OCI-LY1 (cell line): ENCODE measurements at regions not wholly inside any gene's neighbourhood (a gene's known extent, or its start where the extent isn't known, plus 50 kb on each side); places are given as distances from the start of the nearest gene placed in this dataset.

Source experiments
- H2AFZ ChIP-seq: fragments of 200-600 bp; sonication (generic), shearing (Covaris generic); 2 replicates; pipeline ENCODE4 v1.6.0; 2014; ENCODE audit warnings: antibody characterized with exemption, mild to moderate bottlenecking, low read length
- H3F3A ChIP-seq: fragments of 200-600 bp; sonication (generic), shearing (Covaris generic); 2 replicates; pipeline ENCODE4 v1.6.0; 2014; ENCODE audit warnings: mild to moderate bottlenecking, antibody characterized with exemption, low read length, moderate library complexity; ENCODE audit not compliant: insufficient read depth
- H3K27ac ChIP-seq: fragments of 200-600 bp; sonication (generic); 2 replicates; pipeline ENCODE4 v1.5.1; 2014; ENCODE audit warnings: low read length, mixed run types, mild to moderate bottlenecking, low read depth; ENCODE audit not compliant: poor library complexity, severe bottlenecking
- H3K27me3 ChIP-seq: fragments of 200-600 bp; sonication (generic); 2 replicates; pipeline ENCODE4 v1.6.0; 2014; ENCODE audit warnings: antibody characterized with exemption, mild to moderate bottlenecking, low read length, moderate library complexity; ENCODE audit not compliant: insufficient read depth
- H3K36me3 ChIP-seq: fragments of 200-600 bp; sonication (generic); 2 replicates; pipeline ENCODE4 v1.6.1; 2014; ENCODE audit warnings: mild to moderate bottlenecking, antibody characterized with exemption, low read length, moderate library complexity, mixed read lengths; ENCODE audit not compliant: insufficient read depth
- H3K4me1 ChIP-seq: fragments of 200-600 bp; sonication (generic); 2 replicates; pipeline ENCODE4 v1.5.1; 2014; ENCODE audit warnings: mild to moderate bottlenecking, low read length, moderate library complexity; ENCODE audit not compliant: insufficient read depth, severe bottlenecking
- H3K4me2 ChIP-seq: fragments of 200-600 bp; sonication (generic), shearing (Covaris generic); 2 replicates; pipeline ENCODE4 v1.6.1; 2014; ENCODE audit warnings: low read length
- H3K4me3 ChIP-seq: fragments of 200-600 bp; sonication (generic); 2 replicates; pipeline ENCODE4 v1.5.1; 2014; ENCODE audit warnings: low read length, low read depth, mild to moderate bottlenecking, mixed read lengths; ENCODE audit not compliant: poor library complexity, severe bottlenecking
- H3K79me2 ChIP-seq: fragments of 200-600 bp; shearing (Covaris generic); 2 replicates; pipeline ENCODE4 v1.6.1; 2016; ENCODE audit warnings: mixed run types, low read length, mixed read lengths; ENCODE audit not compliant: insufficient read depth
- H3K9ac ChIP-seq: fragments of 200-600 bp; sonication (generic), shearing (Covaris generic); 2 replicates; pipeline ENCODE4 v1.6.1; 2014; ENCODE audit warnings: mild to moderate bottlenecking, low read length, mixed read lengths
- H3K9me2 ChIP-seq: fragments of 200-600 bp; sonication (generic), shearing (Covaris generic); 2 replicates; pipeline ENCODE4 v1.6.1; 2014; ENCODE audit warnings: low read depth, mild to moderate bottlenecking, low read length, mixed read lengths
- H3K9me3 ChIP-seq: fragments of 200-600 bp; shearing (Covaris generic); 2 replicates; pipeline ENCODE4 v1.6.1; 2014; ENCODE audit warnings: low read length, mixed read lengths
- H4K20me1 ChIP-seq: fragments of 200-600 bp; sonication (generic), shearing (Covaris generic); 2 replicates; pipeline ENCODE4 v1.6.0; 2016; ENCODE audit warnings: mild to moderate bottlenecking, low read length; ENCODE audit not compliant: insufficient read depth
- CTCF ChIP-seq: fragments of 200-600 bp; sonication (generic), shearing (Covaris generic); IDR thresholded peaks from 2 replicates; pipeline ENCODE4 v1.5.1; 2017; ENCODE audit warnings: mild to moderate bottlenecking, antibody characterized with exemption, low read length, moderate library complexity, mixed read lengths
- EZH2 ChIP-seq: fragments of 200-600 bp; sonication (generic), shearing (Covaris generic); IDR thresholded peaks from 2 replicates; pipeline ENCODE4 v1.8.0; 2017; ENCODE audit warnings: borderline replicate concordance, mixed run types, mild to moderate bottlenecking, antibody characterized with exemption, low read length, moderate library complexity, mixed read lengths

- no peaks in the 10 kb centered on the region for H3K9me3 ChIP-seq
- no peaks in the 10 kb centered on the region for H3K27me3 ChIP-seq
- no peak overlapping the region for H3K9ac ChIP-seq
- H3K4me1 ChIP-seq = no peaks in the 10 kb centered on the region
- H3K4me3 ChIP-seq = no peak overlapping the region
- no peak overlapping the region for H2AFZ ChIP-seq
- H4K20me1 ChIP-seq = no peaks in the 10 kb centered on the region
- no peaks in the 10 kb centered on the region for H3F3A ChIP-seq
- H3K36me3 ChIP-seq = no peaks in the 10 kb centered on the region
- no peaks in the 10 kb centered on the region for H3K9me2 ChIP-seq
- H3K4me2 ChIP-seq = no peak overlapping the region
- H3K27ac ChIP-seq = no peak overlapping the region
- no peaks in the 10 kb centered on the region for H3K79me2 ChIP-seq
- TF ChIP-seq EZH2 (no peak), CTCF (no peak)
Observed at GRCh38 chr1:60564916-60565750, 491.6 kb upstream of the C1orf87 start.

- H3K27me3 ChIP-seq = no peaks in the 10 kb centered on the region
- H3K4me1 ChIP-seq = no peaks in the 10 kb centered on the region
- H3K9me2 ChIP-seq = no peaks in the 10 kb centered on the region
- H3K9ac ChIP-seq = no peak overlapping the region
- no peaks in the 10 kb centered on the region for H3K79me2 ChIP-seq
- H3K9me3 ChIP-seq = no peaks in the 10 kb centered on the region
- no peak for TF ChIP-seq EZH2
- TF ChIP-seq CTCF = no peak
- H3K4me2 ChIP-seq = no peak overlapping the region
- no peaks in the 10 kb centered on the region for H3K36me3 ChIP-seq
- no peaks in the 10 kb centered on the region for H3F3A ChIP-seq
- no peaks in the 10 kb centered on the region for H4K20me1 ChIP-seq
- no peak overlapping the region for H2AFZ ChIP-seq
- H3K27ac ChIP-seq = no peak overlapping the region
- no peak overlapping the region for H3K4me3 ChIP-seq
Observed at GRCh38 chr1:60563777-60564535, 490.4 kb upstream of the C1orf87 start.

GRCh38 chr1:60562740-60563139 lies 489.2 kb upstream of the C1orf87 start:
- H2AFZ ChIP-seq = no peak overlapping the region
- H3K27ac ChIP-seq = no peak overlapping the region
- H3F3A ChIP-seq = no peaks in the 10 kb centered on the region
- H3K9ac ChIP-seq = no peak overlapping the region
- H3K4me1 ChIP-seq = no peaks in the 10 kb centered on the region
- no peak overlapping the region for H3K4me3 ChIP-seq
- no peaks in the 10 kb centered on the region for H3K36me3 ChIP-seq
- H3K79me2 ChIP-seq = no peaks in the 10 kb centered on the region
- no peaks in the 10 kb centered on the region for H3K9me3 ChIP-seq
- no peak overlapping the region for H3K4me2 ChIP-seq
- H4K20me1 ChIP-seq = no peaks in the 10 kb centered on the region
- TF ChIP-seq CTCF = no peak
- TF ChIP-seq EZH2 = no peak
- H3K27me3 ChIP-seq = no peaks in the 10 kb centered on the region
- no peaks in the 10 kb centered on the region for H3K9me2 ChIP-seq
